Osteocyte (in vitro differentiated cells): ENCODE measurements at regions not wholly inside any gene's neighbourhood (a gene's known extent, or its start where the extent isn't known, plus 50 kb on each side); places are given as distances from the start of the nearest gene placed in this dataset.

Experiments used
- DNase-seq: peaks from one replicate; pipeline ENCODE4 v3.0.0; 2021; ENCODE audit warnings: mixed read lengths; ENCODE audit not compliant: unreplicated experiment; ENCODE audit errors: extremely low spot score
- H3K27ac Mint-ChIP-seq: one replicate; pipeline ENCODE4 v1.8.0; 2021; ENCODE audit warnings: mild to moderate bottlenecking, mixed read lengths; ENCODE audit not compliant: unreplicated experiment
- H3K27me3 Mint-ChIP-seq: one replicate; pipeline ENCODE4 v1.8.0; 2021; ENCODE audit warnings: mixed read lengths; ENCODE audit not compliant: unreplicated experiment
- H3K36me3 Mint-ChIP-seq: one replicate; pipeline ENCODE4 v1.8.0; 2021; ENCODE audit warnings: mixed read lengths; ENCODE audit not compliant: unreplicated experiment
- H3K4me1 Mint-ChIP-seq: one replicate; pipeline ENCODE4 v1.8.0; 2021; ENCODE audit warnings: mixed read lengths; ENCODE audit not compliant: unreplicated experiment
- H3K4me3 Mint-ChIP-seq: one replicate; pipeline ENCODE4 v1.8.0; 2021; ENCODE audit warnings: mild to moderate bottlenecking, moderate library complexity, mixed read lengths; ENCODE audit not compliant: unreplicated experiment
- H3K9me3 Mint-ChIP-seq: one replicate; pipeline ENCODE4 v1.8.0; 2021; ENCODE audit warnings: mixed read lengths; ENCODE audit not compliant: unreplicated experiment
- TF ChIP-seq, protein P1 (sequence below): fragments of 200-600 bp; sonication (generic); IDR thresholded peaks from 2 replicates; pipeline ENCODE4 v1.5.0; 2021; ENCODE audit warnings: antibody characterized with exemption, mild to moderate bottlenecking, moderate library complexity

DNA sequence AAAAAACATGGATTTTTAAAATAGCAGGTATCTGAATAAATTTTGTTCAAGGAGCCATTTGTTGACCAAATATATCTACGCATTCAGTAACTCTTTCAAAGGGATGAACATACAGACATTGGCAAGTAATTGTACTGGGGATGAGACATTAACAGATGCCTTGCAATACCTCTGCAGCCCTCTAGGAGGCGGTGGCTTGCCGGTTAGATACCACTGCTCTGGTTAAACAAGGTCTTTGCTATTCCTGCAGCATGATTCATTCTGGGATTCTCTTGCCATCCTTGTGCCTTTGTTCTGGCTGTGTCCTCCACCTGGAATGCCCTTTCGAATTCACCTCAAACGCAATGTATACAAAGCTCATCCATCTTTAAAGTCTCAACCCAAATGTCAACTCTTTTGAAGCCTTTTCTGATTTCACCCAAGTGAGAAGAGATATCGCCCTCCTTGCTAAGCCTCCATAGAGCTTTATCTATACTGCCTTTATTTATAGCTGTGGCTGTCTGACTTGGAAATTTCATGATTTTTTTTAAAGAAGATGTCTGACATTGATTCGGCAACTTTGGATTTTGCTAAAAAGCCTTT, 131.0 kb upstream of the SRRM4 start:
- H3K36me3 Mint-ChIP-seq, result no peaks in the 10 kb centered on the region
- H3K27ac Mint-ChIP-seq, result no peak overlapping the region
- no peaks in the 10 kb centered on the region for H3K4me1 Mint-ChIP-seq
- no peaks in the 10 kb centered on the region for H3K27me3 Mint-ChIP-seq
- TF ChIP-seq, protein P1, sequence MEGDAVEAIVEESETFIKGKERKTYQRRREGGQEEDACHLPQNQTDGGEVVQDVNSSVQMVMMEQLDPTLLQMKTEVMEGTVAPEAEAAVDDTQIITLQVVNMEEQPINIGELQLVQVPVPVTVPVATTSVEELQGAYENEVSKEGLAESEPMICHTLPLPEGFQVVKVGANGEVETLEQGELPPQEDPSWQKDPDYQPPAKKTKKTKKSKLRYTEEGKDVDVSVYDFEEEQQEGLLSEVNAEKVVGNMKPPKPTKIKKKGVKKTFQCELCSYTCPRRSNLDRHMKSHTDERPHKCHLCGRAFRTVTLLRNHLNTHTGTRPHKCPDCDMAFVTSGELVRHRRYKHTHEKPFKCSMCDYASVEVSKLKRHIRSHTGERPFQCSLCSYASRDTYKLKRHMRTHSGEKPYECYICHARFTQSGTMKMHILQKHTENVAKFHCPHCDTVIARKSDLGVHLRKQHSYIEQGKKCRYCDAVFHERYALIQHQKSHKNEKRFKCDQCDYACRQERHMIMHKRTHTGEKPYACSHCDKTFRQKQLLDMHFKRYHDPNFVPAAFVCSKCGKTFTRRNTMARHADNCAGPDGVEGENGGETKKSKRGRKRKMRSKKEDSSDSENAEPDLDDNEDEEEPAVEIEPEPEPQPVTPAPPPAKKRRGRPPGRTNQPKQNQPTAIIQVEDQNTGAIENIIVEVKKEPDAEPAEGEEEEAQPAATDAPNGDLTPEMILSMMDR, result peak; percentile 33
- DNase-seq, result no peak
- H3K9me3 Mint-ChIP-seq, result peaks cover 6% of the 10 kb centered on the region
- H3K4me3 Mint-ChIP-seq, result no peak overlapping the region

DNA sequence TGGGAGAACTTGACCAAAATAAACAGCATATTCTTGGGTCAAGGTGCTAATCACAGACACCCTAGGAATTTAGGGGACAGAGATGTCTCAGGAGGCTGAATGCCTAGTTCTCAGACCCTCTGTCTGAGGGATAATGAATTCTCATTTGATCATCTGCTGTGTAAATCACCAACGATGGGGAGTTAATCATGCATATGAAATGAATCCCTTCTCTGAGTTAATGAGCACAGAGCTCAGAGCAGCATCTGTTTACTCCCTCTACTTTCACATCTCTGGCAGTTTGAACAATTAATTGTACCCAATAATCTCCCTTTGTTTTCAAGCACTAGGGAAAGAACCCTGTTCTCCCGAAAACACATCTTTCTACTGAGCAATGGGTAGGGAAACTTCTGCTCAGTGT, 129.4 kb upstream of the SRRM4 start:
- DNase-seq, result no peak
- TF ChIP-seq, protein P1, result no peak
- Mint-ChIP-seq H3K27ac (no peak overlapping the region), H3K36me3 (no peaks in the 10 kb centered on the region), H3K27me3 (no peaks in the 10 kb centered on the region), H3K4me1 (no peaks in the 10 kb centered on the region), H3K9me3 (no peaks in the 10 kb centered on the region), H3K4me3 (no peak overlapping the region)

DNA sequence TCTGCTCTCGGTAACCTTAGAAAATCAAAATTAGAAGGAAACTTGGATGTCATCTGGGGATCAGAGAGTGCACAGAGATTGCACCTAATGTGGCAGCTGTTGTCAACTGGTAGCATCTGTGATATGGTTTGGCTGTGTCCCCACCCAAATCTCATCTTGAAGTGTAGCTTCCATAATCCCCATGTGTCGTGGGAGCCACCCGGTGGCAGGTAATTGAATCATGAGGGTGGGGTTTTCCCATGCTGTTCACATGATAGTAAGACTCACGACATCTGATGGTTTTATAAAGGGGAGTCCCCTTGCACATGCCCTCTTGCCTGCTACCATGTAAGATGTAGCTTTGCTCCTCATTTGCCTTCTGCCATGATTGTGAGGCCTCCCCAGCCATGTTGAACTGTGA, 127.7 kb upstream of the SRRM4 start:
- Mint-ChIP-seq H3K4me3 (no peak overlapping the region), H3K4me1 (no peaks in the 10 kb centered on the region), H3K27me3 (no peaks in the 10 kb centered on the region), H3K27ac (no peak overlapping the region), H3K9me3 (peaks cover 10% of the 10 kb centered on the region), H3K36me3 (no peaks in the 10 kb centered on the region)
- no peak for DNase-seq
- TF ChIP-seq, protein P1, result no peak

DNA sequence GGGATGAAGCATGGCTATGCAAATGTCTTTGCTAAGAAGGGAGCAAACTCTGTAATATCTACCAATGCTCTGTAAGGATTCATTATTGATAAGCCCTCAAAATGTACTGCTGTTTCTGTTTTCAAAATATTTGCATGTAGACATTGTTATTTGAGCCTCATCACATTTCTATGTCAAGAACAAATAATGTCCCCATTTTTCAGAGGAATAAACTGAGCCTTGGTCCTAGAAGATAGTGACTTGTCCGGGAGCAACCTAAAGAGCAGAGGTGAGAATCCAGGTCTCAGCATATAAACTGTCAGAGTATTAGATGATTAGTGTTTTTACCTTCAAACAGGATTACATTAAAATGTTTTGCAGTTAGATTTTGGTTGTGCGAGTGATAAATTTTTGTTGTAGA, 125.5 kb upstream of the SRRM4 start:
- TF ChIP-seq, protein P1, result no peak
- Mint-ChIP-seq H3K36me3 (no peaks in the 10 kb centered on the region), H3K4me1 (no peaks in the 10 kb centered on the region), H3K9me3 (peaks cover 10% of the 10 kb centered on the region), H3K27me3 (no peaks in the 10 kb centered on the region), H3K4me3 (no peak overlapping the region), H3K27ac (no peak overlapping the region)
- no peak for DNase-seq

DNA sequence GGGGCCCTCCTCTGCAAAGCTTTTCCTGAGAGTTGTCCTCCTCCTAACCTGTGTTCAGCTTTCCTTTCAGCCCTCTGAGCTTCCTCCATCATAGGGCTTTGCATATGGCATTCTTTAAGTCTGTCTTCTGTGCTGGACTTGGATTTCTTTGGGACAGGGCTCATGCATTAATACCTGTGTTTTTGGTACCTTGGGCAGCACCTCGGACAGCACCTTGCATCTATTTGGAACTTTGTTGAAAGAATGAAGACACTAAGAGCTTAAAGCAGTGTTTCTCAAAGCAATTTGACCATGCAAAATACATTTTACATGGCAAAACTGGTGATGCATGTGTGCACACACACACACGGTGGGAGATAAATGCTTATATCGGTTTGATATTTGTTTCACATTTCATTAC, 115.0 kb upstream of the SRRM4 start:
- DNase-seq, result no peak
- Mint-ChIP-seq H3K36me3 (no peaks in the 10 kb centered on the region), H3K27ac (no peak overlapping the region), H3K4me1 (no peaks in the 10 kb centered on the region), H3K4me3 (no peak overlapping the region), H3K9me3 (peaks cover 13% of the 10 kb centered on the region), H3K27me3 (no peaks in the 10 kb centered on the region)
- TF ChIP-seq, protein P1, result no peak
